ENCODE measurements at regions not wholly inside any gene's neighbourhood (a gene's known extent, or its start where the extent isn't known, plus 50 kb on each side); places are given as distances from the start of the nearest gene placed in this dataset.

- H3K36me3 ChIP-seq (replicated peaks in 1 of 2; ENCODE audit: control extremely low read depth in 1 of 2, control insufficient read depth in 1 of 2, extremely low read depth in 1 of 2, insufficient read depth in 2 of 2, low read length in 1 of 2): no peaks in the 10 kb centered on the region
- H3K4me3 ChIP-seq (ENCODE audit: control extremely low read depth in 1 of 5, extremely low read depth in 1 of 5, insufficient read depth in 1 of 5, low read depth in 2 of 5, low read length in 4 of 5): peak overlapping the region in 1 of 5 experiments; percentile 8
- no peak overlapping the region for H3K27ac Mint-ChIP-seq
- intact Hi-C loops (cut with micrococcal nuclease): no loop called here
- H3K4me2 ChIP-seq (replicated peaks; ENCODE audit: low read depth, low read length, poor library complexity, severe bottlenecking): peak overlapping the region; percentile 50
- H3K9me3 ChIP-seq (ENCODE audit: control extremely low read depth in 1 of 3, control insufficient read depth in 2 of 3, insufficient read depth in 1 of 3, low read length in 2 of 3): no peaks in the 10 kb centered on the region
- no peak for ATAC-seq (ENCODE audit: low read depth)
- H3K9me3 Mint-ChIP-seq (ENCODE audit: insufficient read depth): no peaks in the 10 kb centered on the region
- peak overlapping the region; percentile 37 for H2AFZ ChIP-seq (ENCODE audit: insufficient read depth, low read depth, low read length, poor library complexity, severe bottlenecking)
- peaks cover 41% of the 10 kb centered on the region for H3K79me2 ChIP-seq (ENCODE audit: control insufficient read depth, insufficient read depth, low read length)
- peak overlapping the region; percentile 44 to 91 for H3K27ac ChIP-seq (ENCODE audit: low read length in 2 of 2)
- peak overlapping the region; percentile 72 for H3K4me3 Mint-ChIP-seq
- CTCF ChIA-PET: interaction anchor here (0.7 to 21.3 kb wide), 7 partner anchors 10 to 235 kb away, joined by 3 to 585 read pairs (median 6); no protein-coding TSS in a partner anchor
- H3K27me3 Mint-ChIP-seq: no peaks in the 10 kb centered on the region
- no peaks in the 10 kb centered on the region for H3K27me3 ChIP-seq (replicated peaks in 1 of 4; ENCODE audit: control extremely low read depth in 1 of 4, control insufficient read depth in 3 of 4, insufficient read depth in 4 of 4, low read length in 3 of 4)
- no peaks in the 10 kb centered on the region for H4K20me1 ChIP-seq (ENCODE audit: control insufficient read depth, insufficient read depth, low read length, poor library complexity, severe bottlenecking)
- H3K9ac ChIP-seq (ENCODE audit: low read length): peak overlapping the region; percentile 5
- no peak for DNase-seq
- POLR2A ChIA-PET: interaction anchor here (0.6 to 3.7 kb wide), 6 partner anchors 9 to 141 kb away, joined by 3 to 28 read pairs (median 6); no protein-coding TSS in a partner anchor
- TF ChIP-seq EZH2 (IDR thresholded peaks at IDR 0.05; ENCODE audit: borderline replicate concordance, insufficient read depth, low read depth, low read length, poor library complexity, severe bottlenecking): no peak
- TF ChIP-seq, protein P1, sequence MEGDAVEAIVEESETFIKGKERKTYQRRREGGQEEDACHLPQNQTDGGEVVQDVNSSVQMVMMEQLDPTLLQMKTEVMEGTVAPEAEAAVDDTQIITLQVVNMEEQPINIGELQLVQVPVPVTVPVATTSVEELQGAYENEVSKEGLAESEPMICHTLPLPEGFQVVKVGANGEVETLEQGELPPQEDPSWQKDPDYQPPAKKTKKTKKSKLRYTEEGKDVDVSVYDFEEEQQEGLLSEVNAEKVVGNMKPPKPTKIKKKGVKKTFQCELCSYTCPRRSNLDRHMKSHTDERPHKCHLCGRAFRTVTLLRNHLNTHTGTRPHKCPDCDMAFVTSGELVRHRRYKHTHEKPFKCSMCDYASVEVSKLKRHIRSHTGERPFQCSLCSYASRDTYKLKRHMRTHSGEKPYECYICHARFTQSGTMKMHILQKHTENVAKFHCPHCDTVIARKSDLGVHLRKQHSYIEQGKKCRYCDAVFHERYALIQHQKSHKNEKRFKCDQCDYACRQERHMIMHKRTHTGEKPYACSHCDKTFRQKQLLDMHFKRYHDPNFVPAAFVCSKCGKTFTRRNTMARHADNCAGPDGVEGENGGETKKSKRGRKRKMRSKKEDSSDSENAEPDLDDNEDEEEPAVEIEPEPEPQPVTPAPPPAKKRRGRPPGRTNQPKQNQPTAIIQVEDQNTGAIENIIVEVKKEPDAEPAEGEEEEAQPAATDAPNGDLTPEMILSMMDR (IDR thresholded peaks at IDR 0.05): no peak
- H3K4me1 ChIP-seq (ENCODE audit: control insufficient read depth in 2 of 2, insufficient read depth in 2 of 2, low read length in 2 of 2): peaks cover 95 to 98% of the 10 kb centered on the region in 2 donors
- H3K4me1 Mint-ChIP-seq: peaks cover 45% of the 10 kb centered on the region
- WGBS (ENCODE audit: insufficient coverage): 60% methylated on average over 1 of the region's 2 CpGs
Observed at GRCh38 chr9:109913461-109913810, 133.4 kb downstream of the PALM2AKAP2 start.

DNA sequence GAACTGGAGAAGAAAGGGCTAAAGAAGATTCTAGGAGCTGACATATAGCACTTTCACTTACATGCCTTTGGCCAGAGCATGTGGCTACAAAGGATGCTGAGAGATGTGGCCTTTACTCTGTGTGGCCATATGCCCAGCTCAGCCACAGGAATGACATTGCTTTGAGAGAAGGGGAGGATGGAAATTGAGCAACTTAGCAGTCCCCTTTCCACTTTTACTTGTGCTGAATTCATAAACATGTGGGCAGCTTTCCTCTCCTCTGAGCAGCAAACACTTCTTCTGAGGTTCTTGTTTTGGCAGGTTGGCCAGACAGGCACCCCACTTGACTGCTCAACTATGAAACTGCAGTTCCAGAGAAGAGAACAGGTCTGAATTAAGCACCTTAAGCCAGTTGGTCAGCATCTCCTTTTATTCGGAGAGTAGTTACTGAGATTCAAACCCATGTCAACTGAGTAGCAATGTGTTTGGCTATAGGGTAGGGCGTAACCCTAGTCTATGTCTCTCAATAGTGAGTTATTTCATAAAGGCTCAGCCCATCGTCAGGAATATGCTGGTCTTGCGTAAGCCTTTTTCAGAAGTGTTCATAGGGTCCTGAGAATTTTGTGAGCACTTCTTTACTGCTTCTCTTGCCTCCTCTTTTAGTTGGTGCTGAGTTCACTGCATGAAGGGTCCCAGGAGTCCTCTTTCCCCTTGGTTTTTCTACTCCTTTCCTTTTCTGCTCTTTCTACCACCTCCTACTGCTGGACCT lies 134.5 kb downstream of the PALM2AKAP2 start:
- H3K9ac ChIP-seq (ENCODE audit: low read length): peak overlapping the region; percentile 44
- no peaks in the 10 kb centered on the region for H3K9me3 Mint-ChIP-seq (ENCODE audit: insufficient read depth)
- intact Hi-C loops (cut with micrococcal nuclease): loop anchor here (1.0 to 5.0 kb wide), 2 partner anchors 60 to 213 kb away; no protein-coding TSS in a partner anchor
- H3K36me3 ChIP-seq (replicated peaks in 1 of 2; ENCODE audit: control extremely low read depth in 1 of 2, control insufficient read depth in 1 of 2, extremely low read depth in 1 of 2, insufficient read depth in 2 of 2, low read length in 1 of 2): no peaks in the 10 kb centered on the region
- H3K27ac Mint-ChIP-seq: peak overlapping the region; percentile 94
- DNase-seq (peak; percentile 77), ATAC-seq (ENCODE audit: low read depth) (peak; percentile 71)
- H3K4me1 ChIP-seq (ENCODE audit: control insufficient read depth in 2 of 2, insufficient read depth in 2 of 2, low read length in 2 of 2): peaks cover 95 to 98% of the 10 kb centered on the region in 2 donors
- H3K27me3 ChIP-seq (replicated peaks in 1 of 4; ENCODE audit: control extremely low read depth in 1 of 4, control insufficient read depth in 3 of 4, insufficient read depth in 4 of 4, low read length in 3 of 4): no peaks in the 10 kb centered on the region
- peaks cover 53% of the 10 kb centered on the region for H3K4me1 Mint-ChIP-seq
- WGBS (ENCODE audit: insufficient coverage): 0% methylated on average over 1 of the region's 4 CpGs
- H3K79me2 ChIP-seq (ENCODE audit: control insufficient read depth, insufficient read depth, low read length): peaks cover 35% of the 10 kb centered on the region
- no peaks in the 10 kb centered on the region for H3K9me3 ChIP-seq (ENCODE audit: control extremely low read depth in 1 of 3, control insufficient read depth in 2 of 3, insufficient read depth in 1 of 3, low read length in 2 of 3)
- H3K4me3 ChIP-seq (ENCODE audit: control extremely low read depth in 1 of 5, extremely low read depth in 1 of 5, insufficient read depth in 1 of 5, low read depth in 2 of 5, low read length in 4 of 5): peak overlapping the region in 1 of 5 experiments; percentile 48
- POLR2A ChIA-PET: interaction anchor here (1.4 to 3.7 kb wide), 3 partner anchors 54 to 140 kb away, joined by 4 to 28 read pairs (median 8); no protein-coding TSS in a partner anchor
- H3K4me3 Mint-ChIP-seq: peak overlapping the region; percentile 63
- H3K4me2 ChIP-seq (replicated peaks; ENCODE audit: low read depth, low read length, poor library complexity, severe bottlenecking): peak overlapping the region; percentile 54
- H3K27me3 Mint-ChIP-seq: no peaks in the 10 kb centered on the region
- CTCF ChIA-PET: interaction anchor here (0.9 to 21.3 kb wide), 7 partner anchors 11 to 234 kb away, joined by 3 to 585 read pairs (median 6); no protein-coding TSS in a partner anchor
- TF ChIP-seq, protein P1 (IDR thresholded peaks at IDR 0.05): no peak
- TF ChIP-seq EZH2 (IDR thresholded peaks at IDR 0.05; ENCODE audit: borderline replicate concordance, insufficient read depth, low read depth, low read length, poor library complexity, severe bottlenecking): no peak
- H2AFZ ChIP-seq (ENCODE audit: insufficient read depth, low read depth, low read length, poor library complexity, severe bottlenecking): peak overlapping the region; percentile 12
- H3K27ac ChIP-seq (ENCODE audit: low read length in 2 of 2): peak overlapping the region; percentile 78 to 91
- no peaks in the 10 kb centered on the region for H4K20me1 ChIP-seq (ENCODE audit: control insufficient read depth, insufficient read depth, low read length, poor library complexity, severe bottlenecking)

Measured in B cell (primary cell).